NB4 (cell line): ENCODE measurements at regions not wholly inside any gene's neighbourhood (a gene's known extent, or its start where the extent isn't known, plus 50 kb on each side); places are given as distances from the start of the nearest gene placed in this dataset.

ENCODE experiments used
- DNase-seq: peaks from one replicate; pipeline ENCODE4 v3.0.0; 2010; ENCODE audit warnings: low read depth
- H3K4me3 ChIP-seq: one replicate; pipeline ENCODE4 v1.5.1; 2011; ENCODE audit warnings: mild to moderate bottlenecking, low read depth, low read length, moderate library complexity
- CTCF ChIP-seq: IDR thresholded peaks from one replicate; pipeline ENCODE4 v1.5.1; 2012; ENCODE audit warnings: low read depth, low read length
- MAX ChIP-seq: IDR thresholded peaks from 2 replicates; pipeline ENCODE4 v1.6.1; 2011; ENCODE audit warnings: low read depth, low read length
- MYC ChIP-seq: IDR thresholded peaks from 2 replicates; pipeline ENCODE4 v1.6.1; 2011; ENCODE audit warnings: low read depth, low read length
- POLR2A ChIP-seq: IDR thresholded peaks from 2 replicates; pipeline ENCODE4 v1.6.1; 2011; ENCODE audit warnings: mild to moderate bottlenecking; ENCODE audit not compliant: insufficient read length; ENCODE audit errors: extremely low read depth

- DNase-seq = no peak
- H3K4me3 ChIP-seq = no peak overlapping the region
Observed at GRCh38 chr11:29317694-29318093, 699.1 kb downstream of the KCNA4 start.

GRCh38 chr11:29315275-29315674, 701.6 kb downstream of the KCNA4 start:
- TF ChIP-seq CTCF = no peak
- TF ChIP-seq POLR2A = no peak
- DNase-seq = no peak
- no peak overlapping the region for H3K4me3 ChIP-seq

More at GRCh38 chr11:29317694-29318093, 699.1 kb downstream of the KCNA4 start:
- TF ChIP-seq MAX (no peak), MYC (no peak), CTCF (no peak), POLR2A (no peak)

- H3K4me3 ChIP-seq = no peak overlapping the region
- DNase-seq = no peak
- TF ChIP-seq MAX = no peak
- TF ChIP-seq CTCF = no peak
- TF ChIP-seq POLR2A = no peak
- no peak for TF ChIP-seq MYC
Observed at GRCh38 chr11:29314211-29314610, 702.6 kb downstream of the KCNA4 start.

DNA sequence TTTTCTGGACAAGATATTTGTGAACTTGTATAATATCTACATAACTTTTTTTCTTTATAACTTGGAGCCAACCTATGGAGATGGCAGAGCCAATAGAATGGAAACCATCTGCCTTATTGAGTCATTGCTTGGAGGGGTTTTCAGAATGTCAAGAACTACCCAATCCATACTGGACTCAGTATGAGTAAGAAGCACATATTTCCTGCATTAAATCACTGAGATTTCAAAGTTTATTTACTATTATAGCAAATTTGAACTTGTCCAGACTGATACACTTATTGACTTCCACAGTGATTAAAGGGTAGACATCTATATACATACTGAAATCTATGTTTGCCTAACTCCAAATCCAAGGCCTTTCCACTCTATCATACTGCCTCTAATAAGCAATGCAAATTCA, 704.0 kb downstream of the KCNA4 start:
- H3K4me3 ChIP-seq = no peak overlapping the region
- TF ChIP-seq POLR2A = no peak
- no peak for TF ChIP-seq MYC
- TF ChIP-seq CTCF = no peak
- DNase-seq = no peak

GRCh38 chr11:29310725-29311342, 706.0 kb downstream of the KCNA4 start:
- TF ChIP-seq POLR2A (no peak), MAX (no peak), MYC (no peak), CTCF (no peak)
- no peak overlapping the region for H3K4me3 ChIP-seq
- DNase-seq = no peak

- no peak for DNase-seq
- TF ChIP-seq POLR2A (no peak), CTCF (no peak)
- no peak overlapping the region for H3K4me3 ChIP-seq
Observed at GRCh38 chr11:29309992-29310391, 706.8 kb downstream of the KCNA4 start.
